CD14-positive monocyte (primary cell): ENCODE measurements at regions not wholly inside any gene's neighbourhood (a gene's known extent, or its start where the extent isn't known, plus 50 kb on each side); places are given as distances from the start of the nearest gene placed in this dataset.

ENCODE experiments used
- DNase-seq, 3 donors: peaks; one replicate each; pipeline ENCODE4 v3.0.0-alpha.2; 2011 to 2022
- H2AFZ ChIP-seq: 2 replicates; pipeline ENCODE4 v1.6.0; 2012; ENCODE audit warnings: mild to moderate bottlenecking, low read depth, low read length, inconsistent platforms; ENCODE audit not compliant: insufficient read depth, poor library complexity, severe bottlenecking
- H3K27ac ChIP-seq, 2 donors: 1 replicate in 1 of 2; 2 replicates in 1 of 2; pipeline ENCODE4 v1.5.1; 2012 to 2013; ENCODE audit warnings: low read length in 2 of 2, control low read depth in 1 of 2, inconsistent platforms in 1 of 2, low read depth in 1 of 2, mild to moderate bottlenecking in 1 of 2
- H3K27me3 ChIP-seq, 2 donors: one replicate each; pipeline versions ENCODE4 v1.6.0 to v1.6.1; 2011 to 2013; ENCODE audit warnings: low read length in 2 of 2; ENCODE audit not compliant: control insufficient read depth in 2 of 2, insufficient read depth in 2 of 2
- H3K36me3 ChIP-seq, 2 donors: replicated peaks in 1 of 2; 1 replicate in 1 of 2; 2 replicates in 1 of 2; pipeline versions ENCODE4 v1.5.1 to v1.6.1; 2012 to 2013; ENCODE audit warnings: low read length in 2 of 2, control low read depth in 1 of 2, inconsistent platforms in 1 of 2, mild to moderate bottlenecking in 1 of 2; ENCODE audit not compliant: insufficient read depth in 2 of 2, control insufficient read depth in 1 of 2
- H3K4me1 ChIP-seq, 2 donors: 1 replicate in 1 of 2; 2 replicates in 1 of 2; pipeline versions ENCODE4 v1.5.1 to v1.6.1; 2012 to 2013; ENCODE audit warnings: low read length in 2 of 2, control low read depth in 1 of 2, inconsistent platforms in 1 of 2, mild to moderate bottlenecking in 1 of 2, moderate library complexity in 1 of 2; ENCODE audit not compliant: insufficient read depth in 2 of 2, control insufficient read depth in 1 of 2
- H3K4me2 ChIP-seq: replicated peaks from 2 replicates; pipeline ENCODE3; 2012; ENCODE audit warnings: low read length, moderate library complexity, mild to moderate bottlenecking; ENCODE audit not compliant: poor library complexity, severe bottlenecking; ENCODE audit errors: extremely low read depth
- H3K4me3 ChIP-seq, 3 experiments: fragments of 200-600 bp in 1 of 3; sonication (generic) in 1 of 3; replicated peaks in 1 of 3; 1 replicate in 2 of 3; 2 replicates in 1 of 3; pipeline ENCODE4 v1.5.1; 2011 to 2013; ENCODE audit warnings: low read length in 3 of 3, mild to moderate bottlenecking in 3 of 3, control low read depth in 2 of 3, low read depth in 2 of 3, inconsistent platforms in 1 of 3, moderate library complexity in 1 of 3
- H3K79me2 ChIP-seq: 2 replicates; pipeline ENCODE4 v1.6.0; 2012; ENCODE audit warnings: mild to moderate bottlenecking, control low read depth, inconsistent platforms, low read length, moderate library complexity; ENCODE audit not compliant: insufficient read depth
- H3K9ac ChIP-seq: 2 replicates; pipeline ENCODE4 v1.6.0; 2017; ENCODE audit warnings: low read length, mild to moderate bottlenecking; ENCODE audit not compliant: insufficient read depth, poor library complexity, severe bottlenecking
- H3K9me3 ChIP-seq, 2 donors: replicated peaks in 1 of 2; 1 replicate in 1 of 2; 2 replicates in 1 of 2; pipeline versions ENCODE4 v1.5.1 to v1.6.1; 2012 to 2013; ENCODE audit warnings: low read length in 2 of 2, control low read depth in 1 of 2; ENCODE audit not compliant: control insufficient read depth in 1 of 2, insufficient read depth in 1 of 2
- H4K20me1 ChIP-seq: 2 replicates; pipeline ENCODE4 v1.6.0; 2012; ENCODE audit warnings: mild to moderate bottlenecking, low read length, control low read depth, moderate library complexity; ENCODE audit not compliant: insufficient read depth
- H3K27ac Mint-ChIP-seq, 7 donors: one replicate each; pipeline ENCODE4 v1.8.0; 2020; ENCODE audit warnings: mild to moderate bottlenecking in 7 of 7, mixed read lengths in 7 of 7, moderate library complexity in 6 of 7, inconsistent platforms in 2 of 7
- H3K27me3 Mint-ChIP-seq, 3 donors: one replicate each; pipeline ENCODE4 v1.8.0; 2021 to 2022; ENCODE audit warnings: low read depth in 3 of 3, mild to moderate bottlenecking in 3 of 3, mixed read lengths in 3 of 3, moderate library complexity in 3 of 3, inconsistent platforms in 1 of 3
- H3K36me3 Mint-ChIP-seq, 2 donors: one replicate each; pipeline ENCODE4 v1.8.0; 2020; ENCODE audit warnings: mixed read lengths in 2 of 2, inconsistent platforms in 1 of 2, mild to moderate bottlenecking in 1 of 2
- H3K4me1 Mint-ChIP-seq: one replicate; pipeline ENCODE4 v1.8.0; 2020; ENCODE audit warnings: mild to moderate bottlenecking, mixed read lengths
- H3K4me3 Mint-ChIP-seq, 2 donors: one replicate each; pipeline ENCODE4 v1.8.0; 2020; ENCODE audit warnings: mild to moderate bottlenecking in 2 of 2, mixed read lengths in 2 of 2, moderate library complexity in 1 of 2
- H3K9me3 Mint-ChIP-seq, 7 donors: one replicate each; pipeline ENCODE4 v1.8.0; 2020 to 2022; ENCODE audit warnings: mixed read lengths in 7 of 7, mild to moderate bottlenecking in 6 of 7, moderate library complexity in 6 of 7, inconsistent platforms in 2 of 7
- WGBS: methylation state at CpG from one replicate; pipeline ENCODE4 v1.1.5; 2013; ENCODE audit warnings: missing lambda C conversion rate; ENCODE audit not compliant: insufficient coverage; 5-methylcytosine and 5-hydroxymethylcytosine counted together
- intact Hi-C, 2 donors: fragments of 100-400 bp; cut with micrococcal nuclease; formaldehyde crosslinking; loops; one replicate each; pipeline versions ENCODE4 v1.15.0 to v1.15.1; 2023
- TF ChIP-seq, protein P1 (sequence below): fragments of 200-600 bp; IDR thresholded peaks from one replicate; pipeline ENCODE4 v1.8.0; 2022; ENCODE audit warnings: antibody characterized with exemption, mild to moderate bottlenecking

DNA sequence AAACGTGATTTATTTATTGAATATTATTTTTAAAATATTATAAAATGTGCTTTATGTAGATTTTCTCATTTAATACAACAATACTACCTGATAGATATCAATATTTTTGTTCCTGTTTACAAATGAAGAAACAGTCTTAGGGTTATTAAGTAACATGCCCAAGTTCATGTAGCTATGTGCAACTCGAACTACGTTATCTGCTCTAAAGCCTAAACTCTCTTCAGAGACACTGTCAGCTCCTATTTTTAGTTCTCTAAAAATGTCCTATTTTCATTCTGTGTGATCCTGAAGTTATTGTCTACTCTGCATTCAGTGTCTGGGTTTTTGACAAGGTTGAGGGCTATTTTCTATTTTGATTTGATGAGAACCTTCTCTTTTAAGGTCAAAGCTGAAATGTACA is 550.1 kb upstream of the B3GALT2 start:
- no peak overlapping the region for H3K27ac ChIP-seq
- Mint-ChIP-seq H3K9me3 (peaks cover 0 to 2% (median 1%) of the 10 kb centered on the region in 7 donors), H3K4me3 (no peak overlapping the region), H3K27me3 (peaks cover 0 to 1% (median 0%) of the 10 kb centered on the region in 3 donors), H3K4me1 (no peaks in the 10 kb centered on the region), H3K36me3 (no peaks in the 10 kb centered on the region), H3K27ac (no peak overlapping the region)
- H3K9me3 ChIP-seq = no peaks in the 10 kb centered on the region
- H3K4me1 ChIP-seq = no peaks in the 10 kb centered on the region
- DNase-seq = no peak
- H3K27me3 ChIP-seq = no peaks in the 10 kb centered on the region
- H2AFZ ChIP-seq = no peak overlapping the region
- TF ChIP-seq, protein P1, sequence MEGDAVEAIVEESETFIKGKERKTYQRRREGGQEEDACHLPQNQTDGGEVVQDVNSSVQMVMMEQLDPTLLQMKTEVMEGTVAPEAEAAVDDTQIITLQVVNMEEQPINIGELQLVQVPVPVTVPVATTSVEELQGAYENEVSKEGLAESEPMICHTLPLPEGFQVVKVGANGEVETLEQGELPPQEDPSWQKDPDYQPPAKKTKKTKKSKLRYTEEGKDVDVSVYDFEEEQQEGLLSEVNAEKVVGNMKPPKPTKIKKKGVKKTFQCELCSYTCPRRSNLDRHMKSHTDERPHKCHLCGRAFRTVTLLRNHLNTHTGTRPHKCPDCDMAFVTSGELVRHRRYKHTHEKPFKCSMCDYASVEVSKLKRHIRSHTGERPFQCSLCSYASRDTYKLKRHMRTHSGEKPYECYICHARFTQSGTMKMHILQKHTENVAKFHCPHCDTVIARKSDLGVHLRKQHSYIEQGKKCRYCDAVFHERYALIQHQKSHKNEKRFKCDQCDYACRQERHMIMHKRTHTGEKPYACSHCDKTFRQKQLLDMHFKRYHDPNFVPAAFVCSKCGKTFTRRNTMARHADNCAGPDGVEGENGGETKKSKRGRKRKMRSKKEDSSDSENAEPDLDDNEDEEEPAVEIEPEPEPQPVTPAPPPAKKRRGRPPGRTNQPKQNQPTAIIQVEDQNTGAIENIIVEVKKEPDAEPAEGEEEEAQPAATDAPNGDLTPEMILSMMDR = no peak
- H3K4me3 ChIP-seq = no peak overlapping the region
- no peaks in the 10 kb centered on the region for H4K20me1 ChIP-seq
- intact Hi-C loops = no loop called here
- no peaks in the 10 kb centered on the region for H3K79me2 ChIP-seq
- WGBS = 100% methylated on average over 1 of the region's 3 CpGs
- H3K4me2 ChIP-seq = no peak overlapping the region
- H3K36me3 ChIP-seq = no peaks in the 10 kb centered on the region
- H3K9ac ChIP-seq = no peak overlapping the region

DNA sequence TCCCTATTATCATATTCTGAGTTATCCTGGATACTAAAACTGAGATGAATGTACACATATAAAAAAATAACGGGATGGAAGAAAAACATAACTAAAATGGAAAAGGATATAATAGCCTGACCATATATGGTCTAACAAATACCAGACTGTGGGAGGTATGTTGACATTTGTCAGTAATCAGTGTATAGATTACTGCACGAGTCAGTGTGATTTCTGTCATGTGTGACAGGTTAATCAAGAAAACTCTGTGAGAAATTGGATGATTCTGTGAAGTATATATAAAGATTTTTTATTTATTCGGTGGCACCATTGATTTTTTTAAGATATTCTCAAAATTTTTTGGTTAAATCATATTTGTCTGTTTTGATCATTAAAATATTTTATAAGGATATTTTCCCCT is 547.3 kb upstream of the B3GALT2 start:
- Mint-ChIP-seq H3K27me3 (no peaks in the 10 kb centered on the region), H3K9me3 (peaks cover 0 to 2% (median 0%) of the 10 kb centered on the region in 7 donors), H3K27ac (no peak overlapping the region), H3K36me3 (no peaks in the 10 kb centered on the region), H3K4me1 (no peaks in the 10 kb centered on the region), H3K4me3 (no peak overlapping the region)
- Histone ChIP-seq H3K4me2 (no peak overlapping the region), H3K4me1 (no peaks in the 10 kb centered on the region), H4K20me1 (no peaks in the 10 kb centered on the region), H3K79me2 (no peaks in the 10 kb centered on the region), H3K27ac (no peak overlapping the region), H3K9me3 (no peaks in the 10 kb centered on the region), H3K36me3 (no peaks in the 10 kb centered on the region), H2AFZ (no peak overlapping the region), H3K4me3 (no peak overlapping the region), H3K9ac (no peak overlapping the region), H3K27me3 (no peaks in the 10 kb centered on the region)
- WGBS = no CpG with 5 or more reads among the region's 3 CpGs
- TF ChIP-seq, protein P1 = no peak
- intact Hi-C loops = no loop called here
- DNase-seq = no peak
